ENCODE measurements at regions not wholly inside any gene's neighbourhood (a gene's known extent, or its start where the extent isn't known, plus 50 kb on each side); places are given as distances from the start of the nearest gene placed in this dataset.

DNA sequence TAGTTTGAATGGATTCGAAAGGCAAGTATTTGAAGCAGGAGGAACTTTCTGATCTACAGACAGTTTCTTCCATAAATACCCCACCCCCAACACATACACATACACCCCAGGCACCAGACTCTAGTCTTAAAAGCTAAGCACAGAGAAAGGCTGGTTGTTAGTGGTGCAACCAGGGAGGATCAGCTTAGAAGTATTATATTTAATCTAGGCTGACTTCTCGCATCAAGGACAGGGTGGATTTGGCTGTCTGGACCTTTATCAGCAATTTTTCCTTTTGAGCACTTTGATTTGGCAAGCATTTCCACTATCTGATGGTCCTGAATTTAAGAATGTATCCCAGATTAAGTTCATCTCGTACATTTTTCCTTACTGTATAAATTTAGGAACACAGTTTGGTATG is 1489.8 kb upstream of the FLRT2 start:
- Histone ChIP-seq H3K36me3 (ENCODE audit: control insufficient read depth in 2 of 2, insufficient read depth in 1 of 2, low read length in 2 of 2) (no peaks in the 10 kb centered on the region), H3K4me1 (ENCODE audit: control insufficient read depth, insufficient read depth, low read length) (no peaks in the 10 kb centered on the region), H3K4me3 (ENCODE audit: low read depth, low read length) (no peak overlapping the region), H3K9me3 (ENCODE audit: control insufficient read depth, insufficient read depth, low read depth, low read length) (no peaks in the 10 kb centered on the region), H3K27ac (ENCODE audit: extremely low read depth, low read depth, low read length) (no peak overlapping the region)
- POLR2A ChIA-PET, result no interaction called here
- TF ChIP-seq ZNF654 (tag by site-specific recombination; IDR thresholded peaks at IDR 0.05; ENCODE audit: low read depth), result no peak
- TF ChIP-seq, protein P1, sequence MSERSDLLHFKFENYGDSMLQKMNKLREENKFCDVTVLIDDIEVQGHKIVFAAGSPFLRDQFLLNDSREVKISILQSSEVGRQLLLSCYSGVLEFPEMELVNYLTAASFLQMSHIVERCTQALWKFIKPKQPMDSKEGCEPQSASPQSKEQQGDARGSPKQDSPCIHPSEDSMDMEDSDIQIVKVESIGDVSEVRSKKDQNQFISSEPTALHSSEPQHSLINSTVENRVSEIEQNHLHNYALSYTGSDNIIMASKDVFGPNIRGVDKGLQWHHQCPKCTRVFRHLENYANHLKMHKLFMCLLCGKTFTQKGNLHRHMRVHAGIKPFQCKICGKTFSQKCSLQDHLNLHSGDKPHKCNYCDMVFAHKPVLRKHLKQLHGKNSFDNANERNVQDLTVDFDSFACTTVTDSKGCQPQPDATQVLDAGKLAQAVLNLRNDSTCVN (tag by site-specific recombination; optimal IDR thresholded peaks at IDR 0.05), result no peak
- CTCF ChIA-PET, result no interaction called here

DNA sequence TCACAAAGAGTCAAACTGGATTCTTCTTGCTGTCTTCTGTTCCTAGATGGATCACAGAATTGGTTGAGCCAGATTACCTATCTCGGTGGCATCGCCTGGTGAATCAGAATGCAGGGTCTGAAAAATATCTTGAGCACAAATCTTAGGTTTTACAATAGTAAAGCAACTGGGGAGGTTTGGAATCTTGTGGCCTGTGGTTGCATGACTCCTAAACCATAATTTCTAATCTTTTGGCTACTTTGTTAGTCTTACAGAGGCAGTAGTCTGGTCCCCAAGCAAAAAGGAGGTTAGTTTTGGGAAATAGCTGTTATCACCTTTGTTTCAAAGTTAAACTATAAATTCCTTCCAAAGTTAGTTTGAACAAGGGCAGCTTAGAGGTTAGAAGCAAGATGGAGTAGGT is 1488.5 kb upstream of the FLRT2 start:
- H3K9me3 ChIP-seq (ENCODE audit: control insufficient read depth, insufficient read depth, low read depth, low read length), result no peaks in the 10 kb centered on the region
- H3K4me1 ChIP-seq (ENCODE audit: control insufficient read depth, insufficient read depth, low read length), result no peaks in the 10 kb centered on the region
- POLR2A ChIA-PET, result no interaction called here
- H3K27ac ChIP-seq (ENCODE audit: extremely low read depth, low read depth, low read length), result no peak overlapping the region
- no peaks in the 10 kb centered on the region for H3K36me3 ChIP-seq (ENCODE audit: control insufficient read depth in 2 of 2, insufficient read depth in 1 of 2, low read length in 2 of 2)
- TF ChIP-seq ZNF596 (tag by site-specific recombination; IDR thresholded peaks at IDR 0.05) (no peak), ZNF521 (tag by site-specific recombination; IDR thresholded peaks at IDR 0.05) (no peak), ZNF48 (tag by site-specific recombination; IDR thresholded peaks at IDR 0.05) (no peak), ZNF529 (tag by site-specific recombination; IDR thresholded peaks at IDR 0.05; ENCODE audit: insufficient replicate concordance) (no peak), EGR2 (tag by site-specific recombination; IDR thresholded peaks at IDR 0.05; ENCODE audit: low read depth) (no peak), HOXA7 (CRISPR knock-in tag; IDR thresholded peaks at IDR 0.05; ENCODE audit: borderline replicate concordance) (no peak), ZNF155 (tag by site-specific recombination; IDR thresholded peaks at IDR 0.05) (no peak), ZNF37A (tag by site-specific recombination; IDR thresholded peaks at IDR 0.05) (no peak), REPIN1 (tag by site-specific recombination; IDR thresholded peaks at IDR 0.05; ENCODE audit: low read depth) (no peak), ZNF121 (tag by site-specific recombination; IDR thresholded peaks at IDR 0.05) (no peak)
- TF ChIP-seq, protein P2, sequence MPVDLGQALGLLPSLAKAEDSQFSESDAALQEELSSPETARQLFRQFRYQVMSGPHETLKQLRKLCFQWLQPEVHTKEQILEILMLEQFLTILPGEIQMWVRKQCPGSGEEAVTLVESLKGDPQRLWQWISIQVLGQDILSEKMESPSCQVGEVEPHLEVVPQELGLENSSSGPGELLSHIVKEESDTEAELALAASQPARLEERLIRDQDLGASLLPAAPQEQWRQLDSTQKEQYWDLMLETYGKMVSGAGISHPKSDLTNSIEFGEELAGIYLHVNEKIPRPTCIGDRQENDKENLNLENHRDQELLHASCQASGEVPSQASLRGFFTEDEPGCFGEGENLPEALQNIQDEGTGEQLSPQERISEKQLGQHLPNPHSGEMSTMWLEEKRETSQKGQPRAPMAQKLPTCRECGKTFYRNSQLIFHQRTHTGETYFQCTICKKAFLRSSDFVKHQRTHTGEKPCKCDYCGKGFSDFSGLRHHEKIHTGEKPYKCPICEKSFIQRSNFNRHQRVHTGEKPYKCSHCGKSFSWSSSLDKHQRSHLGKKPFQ (tag by site-specific recombination; IDR thresholded peaks at IDR 0.05), result no peak
- TF ChIP-seq, protein P3, sequence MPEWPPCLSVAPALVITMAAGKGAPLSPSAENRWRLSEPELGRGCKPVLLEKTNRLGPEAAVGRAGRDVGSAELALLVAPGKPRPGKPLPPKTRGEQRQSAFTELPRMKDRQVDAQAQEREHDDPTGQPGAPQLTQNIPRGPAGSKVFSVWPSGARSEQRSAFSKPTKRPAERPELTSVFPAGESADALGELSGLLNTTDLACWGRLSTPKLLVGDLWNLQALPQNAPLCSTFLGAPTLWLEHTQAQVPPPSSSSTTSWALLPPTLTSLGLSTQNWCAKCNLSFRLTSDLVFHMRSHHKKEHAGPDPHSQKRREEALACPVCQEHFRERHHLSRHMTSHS (tag by site-specific recombination; IDR thresholded peaks at IDR 0.05), result no peak
- TF ChIP-seq, protein P4, sequence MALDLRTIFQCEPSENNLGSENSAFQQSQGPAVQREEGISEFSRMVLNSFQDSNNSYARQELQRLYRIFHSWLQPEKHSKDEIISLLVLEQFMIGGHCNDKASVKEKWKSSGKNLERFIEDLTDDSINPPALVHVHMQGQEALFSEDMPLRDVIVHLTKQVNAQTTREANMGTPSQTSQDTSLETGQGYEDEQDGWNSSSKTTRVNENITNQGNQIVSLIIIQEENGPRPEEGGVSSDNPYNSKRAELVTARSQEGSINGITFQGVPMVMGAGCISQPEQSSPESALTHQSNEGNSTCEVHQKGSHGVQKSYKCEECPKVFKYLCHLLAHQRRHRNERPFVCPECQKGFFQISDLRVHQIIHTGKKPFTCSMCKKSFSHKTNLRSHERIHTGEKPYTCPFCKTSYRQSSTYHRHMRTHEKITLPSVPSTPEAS (tag by site-specific recombination; IDR thresholded peaks at IDR 0.05), result no peak
- CTCF ChIA-PET, result no interaction called here
- no peak overlapping the region for H3K4me3 ChIP-seq (ENCODE audit: low read depth, low read length)

DNA sequence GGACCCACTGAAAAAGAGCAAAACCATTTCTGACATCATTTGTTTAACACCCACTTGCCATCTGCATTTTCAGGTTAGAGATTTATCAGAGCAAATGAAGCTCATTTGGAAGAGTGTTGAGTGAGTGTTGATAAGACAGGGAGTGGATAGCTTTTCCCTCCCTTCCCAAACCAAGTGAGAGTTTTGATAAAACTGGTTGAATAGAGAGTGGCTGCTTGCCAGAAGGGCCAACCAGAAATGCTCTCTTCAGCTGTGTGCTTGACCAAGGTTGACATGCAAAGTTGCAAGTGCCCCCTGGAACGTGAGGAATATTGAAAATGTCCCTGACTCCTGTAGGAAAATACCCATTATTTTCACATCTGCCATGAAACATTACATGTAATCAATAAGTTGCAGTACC is 1487.0 kb upstream of the FLRT2 start:
- H3K4me3 ChIP-seq (ENCODE audit: low read depth, low read length), result no peak overlapping the region
- CTCF ChIA-PET, result no interaction called here
- TF ChIP-seq ZNF624 (tag by site-specific recombination; IDR thresholded peaks at IDR 0.05) (no peak), ZFHX2 (tag by site-specific recombination; conservative IDR thresholded peaks at IDR 0.05) (no peak), ZNF169 (tag by site-specific recombination; IDR thresholded peaks at IDR 0.05) (no peak), ZNF155 (tag by site-specific recombination; IDR thresholded peaks at IDR 0.05) (no peak), ZNF530 (tag by site-specific recombination; IDR thresholded peaks at IDR 0.05; ENCODE audit: low read depth) (no peak), PRDM1 (tag by site-specific recombination; IDR thresholded peaks at IDR 0.05) (no peak), ZNF24 (tag by site-specific recombination; IDR thresholded peaks at IDR 0.05) (no peak), ZNF19 (tag by site-specific recombination; IDR thresholded peaks at IDR 0.05; ENCODE audit: low read depth) (no peak), GLIS2 (tag by site-specific recombination; IDR thresholded peaks at IDR 0.05) (no peak), ZNF214 (tag by site-specific recombination; IDR thresholded peaks at IDR 0.05; ENCODE audit: borderline replicate concordance) (no peak), ZNF514 (tag by site-specific recombination; IDR thresholded peaks at IDR 0.05) (no peak), ZNF670 (tag by site-specific recombination; IDR thresholded peaks at IDR 0.05; ENCODE audit: low read depth) (no peak)
- TF ChIP-seq, protein P5, sequence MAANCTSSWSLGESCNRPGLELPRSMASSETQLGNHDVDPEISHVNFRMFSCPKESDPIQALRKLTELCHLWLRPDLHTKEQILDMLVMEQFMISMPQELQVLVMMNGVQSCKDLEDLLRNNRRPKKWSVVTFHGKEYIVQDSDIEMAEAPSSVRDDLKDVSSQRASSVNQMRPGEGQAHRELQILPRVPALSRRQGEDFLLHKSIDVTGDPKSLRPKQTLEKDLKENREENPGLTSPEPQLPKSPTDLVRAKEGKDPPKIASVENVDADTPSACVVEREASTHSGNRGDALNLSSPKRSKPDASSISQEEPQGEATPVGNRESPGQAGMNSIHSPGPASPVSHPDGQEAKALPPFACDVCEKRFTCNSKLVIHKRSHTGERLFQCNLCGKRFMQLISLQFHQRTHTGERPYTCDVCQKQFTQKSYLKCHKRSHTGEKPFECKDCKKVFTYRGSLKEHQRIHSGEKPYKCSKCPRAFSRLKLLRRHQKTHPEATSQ (tag by site-specific recombination; IDR thresholded peaks at IDR 0.05), result no peak

More for the DNA sequence above, 1487.0 kb upstream of the FLRT2 start:
- POLR2A ChIA-PET, result no interaction called here
- H3K27ac ChIP-seq (ENCODE audit: extremely low read depth, low read depth, low read length), result no peak overlapping the region
- no peaks in the 10 kb centered on the region for H3K9me3 ChIP-seq (ENCODE audit: control insufficient read depth, insufficient read depth, low read depth, low read length)
- no peaks in the 10 kb centered on the region for H3K36me3 ChIP-seq (ENCODE audit: control insufficient read depth in 2 of 2, insufficient read depth in 1 of 2, low read length in 2 of 2)
- no peaks in the 10 kb centered on the region for H3K4me1 ChIP-seq (ENCODE audit: control insufficient read depth, insufficient read depth, low read length)
